Stimulated activated CD4-positive, alpha-beta T cell treated with anti-CD3 and anti-CD28 coated beads, TNF-alpha, amount 100 ng/mL, for 4 hours (primary cell): ENCODE measurements at regions not wholly inside any gene's neighbourhood (a gene's known extent, or its start where the extent isn't known, plus 50 kb on each side); places are given as distances from the start of the nearest gene placed in this dataset.

Experiments
- DNase-seq, 3 experiments: peaks; one replicate each; pipeline ENCODE4 v3.0.0-alpha.2; 2020; ENCODE audit warnings: low read depth in 3 of 3

GRCh38 chr4:22959483-22959882 is 266.7 kb downstream of the GBA3 start:
- no peak for DNase-seq

GRCh38 chr4:22957774-22958309 is 265.1 kb downstream of the GBA3 start:
- no peak for DNase-seq

- no peak for DNase-seq
Observed at GRCh38 chr4:22949161-22949855, 256.6 kb downstream of the GBA3 start.

GRCh38 chr4:22947851-22948250 is 255.1 kb downstream of the GBA3 start:
- no peak for DNase-seq

GRCh38 chr4:22942920-22943559 is 250.3 kb downstream of the GBA3 start:
- DNase-seq = no peak

GRCh38 chr4:22941688-22942375 is 249.1 kb downstream of the GBA3 start:
- no peak for DNase-seq

GRCh38 chr4:22932326-22932725 is 239.6 kb downstream of the GBA3 start:
- DNase-seq = no peak

GRCh38 chr4:22922426-22922825 is 229.7 kb downstream of the GBA3 start:
- DNase-seq = no peak

GRCh38 chr4:22921936-22922335 is 229.2 kb downstream of the GBA3 start:
- no peak for DNase-seq

- DNase-seq = no peak
Observed at GRCh38 chr4:22911285-22911684, 218.5 kb downstream of the GBA3 start.

- no peak for DNase-seq
Observed at GRCh38 chr4:22910200-22910599, 217.5 kb downstream of the GBA3 start.

- no peak for DNase-seq
Observed at GRCh38 chr4:22906045-22906444, 213.3 kb downstream of the GBA3 start.

- DNase-seq = no peak
Observed at GRCh38 chr4:22903913-22904312, 211.2 kb downstream of the GBA3 start.

- DNase-seq = no peak
Observed at GRCh38 chr4:22901631-22902030, 208.9 kb downstream of the GBA3 start.

GRCh38 chr4:22900876-22901275 is 208.1 kb downstream of the GBA3 start:
- no peak for DNase-seq

GRCh38 chr4:22897520-22898108 is 204.9 kb downstream of the GBA3 start:
- no peak for DNase-seq

GRCh38 chr4:22895482-22895881 is 202.7 kb downstream of the GBA3 start:
- no peak for DNase-seq

GRCh38 chr4:22884157-22884556 is 191.4 kb downstream of the GBA3 start:
- no peak for DNase-seq

GRCh38 chr4:22881411-22881810 is 188.7 kb downstream of the GBA3 start:
- no peak for DNase-seq

- DNase-seq = no peak
Observed at GRCh38 chr4:22877486-22878052, 184.8 kb downstream of the GBA3 start.

GRCh38 chr4:22876270-22876669 is 183.5 kb downstream of the GBA3 start:
- DNase-seq = no peak
